GM12892 (cell line): ENCODE measurements at regions not wholly inside any gene's neighbourhood (a gene's known extent, or its start where the extent isn't known, plus 50 kb on each side); places are given as distances from the start of the nearest gene placed in this dataset.

Experiments
- POLR2AphosphoS5 ChIP-seq: IDR thresholded peaks from 2 replicates; pipeline ENCODE4 v1.6.1; 2011; ENCODE audit warnings: low read depth, low read length, control low read depth
- TAF1 ChIP-seq: IDR thresholded peaks from 2 replicates; pipeline ENCODE4 v1.6.1; 2011; ENCODE audit warnings: low read depth, mild to moderate bottlenecking, control low read depth, low read length, borderline replicate concordance

- no peak for TF ChIP-seq POLR2AphosphoS5
- TF ChIP-seq TAF1, result no peak
These were observed 207.8 kb upstream of the CTBP2 start for GRCh38 chr10:125368146-125368545.
